C4-2B (cell line): ENCODE measurements at regions not wholly inside any gene's neighbourhood (a gene's known extent, or its start where the extent isn't known, plus 50 kb on each side); places are given as distances from the start of the nearest gene placed in this dataset.

ENCODE experiments used
- H3K27ac ChIP-seq: fragments of 450-650 bp; 2 replicates; pipeline ENCODE4 v1.5.1; 2017
- CTCF ChIP-seq: fragments of 450-650 bp; conservative IDR thresholded peaks from 2 replicates; pipeline ENCODE4 v1.5.1; 2017; ENCODE audit warnings: mild to moderate bottlenecking
- ZFX ChIP-seq: fragments of 450-650 bp; IDR thresholded peaks from 2 replicates; pipeline ENCODE4 v1.6.1; 2017

GRCh38 chr4:23202712-23203247 is 510.0 kb downstream of the GBA3 start:
- no peak for TF ChIP-seq ZFX
- TF ChIP-seq CTCF = no peak
- no peak overlapping the region for H3K27ac ChIP-seq

GRCh38 chr4:23194751-23195150 is 502.0 kb downstream of the GBA3 start:
- H3K27ac ChIP-seq = no peak overlapping the region
- TF ChIP-seq CTCF (no peak), ZFX (no peak)

GRCh38 chr4:23174179-23174578 is 481.4 kb downstream of the GBA3 start:
- TF ChIP-seq ZFX = no peak

GRCh38 chr4:23171976-23172375 is 479.2 kb downstream of the GBA3 start:
- no peak overlapping the region for H3K27ac ChIP-seq
- TF ChIP-seq ZFX = no peak
- TF ChIP-seq CTCF = no peak

More at GRCh38 chr4:23174179-23174578, 481.4 kb downstream of the GBA3 start:
- H3K27ac ChIP-seq = no peak overlapping the region

- H3K27ac ChIP-seq = no peak overlapping the region
- no peak for TF ChIP-seq ZFX
- TF ChIP-seq CTCF = no peak
These were observed 477.0 kb downstream of the GBA3 start for GRCh38 chr4:23169608-23170311.

- no peak overlapping the region for H3K27ac ChIP-seq
- TF ChIP-seq CTCF (no peak), ZFX (no peak)
These were observed 474.2 kb downstream of the GBA3 start for GRCh38 chr4:23166919-23167318.

- H3K27ac ChIP-seq = no peak overlapping the region
- no peak for TF ChIP-seq ZFX
- TF ChIP-seq CTCF = no peak
These were observed 473.7 kb downstream of the GBA3 start for GRCh38 chr4:23166407-23166806.

- TF ChIP-seq CTCF (no peak), ZFX (no peak)
- H3K27ac ChIP-seq = no peak overlapping the region
These were observed 472.9 kb downstream of the GBA3 start for GRCh38 chr4:23165669-23166068.
